Activated CD8-positive, alpha-beta T cell treated with anti-CD3 and anti-CD28 coated beads, Interleukin-2, amount 10 ng/mL, durations not matched to agents 7 days and 5 days (primary cell): ENCODE measurements at regions not wholly inside any gene's neighbourhood (a gene's known extent, or its start where the extent isn't known, plus 50 kb on each side); places are given as distances from the start of the nearest gene placed in this dataset.
"Not testable (repeated sequence)": the region's sequence is repeated elsewhere in the genome, so short reads cannot be mapped to it uniquely, and the experiment has no call there.

Source experiments
- ATAC-seq: fragments of 150-1000 bp; cut with Tn5 transposase; one replicate; pipeline ENCODE4 v1.10.0; 2021; ENCODE audit warnings: moderate library complexity
- CTCF ChIA-PET: fragments of 350-600 bp; sonication (Branson Sonifier 250); formaldehyde crosslinking; loops from one replicate; lab custom pipeline; 2021; ENCODE audit warnings: antibody characterized with exemption; lab: Charles Lee
- POLR2A ChIA-PET: fragments of 350-600 bp; sonication (Branson Sonifier 250); formaldehyde crosslinking; loops from one replicate; lab custom pipeline; 2021; ENCODE audit warnings: antibody characterized with exemption; lab: Charles Lee
- DNase-seq: peaks from one replicate; pipeline ENCODE4 v3.0.0-alpha.2; 2020
- H3K27ac Mint-ChIP-seq: one replicate; pipeline ENCODE4 v1.8.0; 2021; ENCODE audit warnings: mild to moderate bottlenecking, mixed read lengths
- H3K27me3 Mint-ChIP-seq: one replicate; pipeline ENCODE4 v1.8.0; 2021; ENCODE audit warnings: low read depth, mixed read lengths
- H3K36me3 Mint-ChIP-seq: one replicate; pipeline ENCODE4 v1.8.0; 2021; ENCODE audit warnings: low read depth, mixed read lengths
- H3K4me1 Mint-ChIP-seq: one replicate; pipeline ENCODE4 v1.8.0; 2021; ENCODE audit warnings: low read depth, mixed read lengths
- H3K4me3 Mint-ChIP-seq: one replicate; pipeline ENCODE4 v1.8.0; 2021; ENCODE audit warnings: mild to moderate bottlenecking, mixed read lengths
- H3K9me3 Mint-ChIP-seq: one replicate; pipeline ENCODE4 v1.8.0; 2022; ENCODE audit warnings: mixed read lengths; ENCODE audit not compliant: insufficient read depth

DNA sequence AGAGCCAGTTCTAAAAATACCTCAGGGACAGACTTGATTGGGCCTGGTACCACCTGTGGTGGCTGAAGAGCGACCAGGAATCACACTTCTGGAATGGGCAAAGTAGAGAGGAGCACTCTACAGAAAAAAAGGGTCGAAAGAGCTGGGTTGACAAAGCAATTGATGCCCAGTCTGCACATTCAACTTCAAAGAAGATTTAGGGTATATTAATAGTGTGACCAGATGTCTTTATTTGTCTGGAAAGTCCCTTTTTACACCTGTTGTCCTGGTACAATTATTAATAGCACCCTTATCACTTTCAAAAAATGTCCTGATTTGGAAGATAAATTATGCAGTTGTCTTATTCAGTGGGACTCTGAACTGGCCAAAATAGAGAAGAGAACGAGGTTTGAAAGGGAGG is 137.5 kb downstream of the DYRK2 start:
- H3K9me3 Mint-ChIP-seq, result no peaks in the 10 kb centered on the region
- POLR2A ChIA-PET, result no interaction called here
- no peak overlapping the region for H3K4me3 Mint-ChIP-seq
- CTCF ChIA-PET, result no interaction called here
- H3K27ac Mint-ChIP-seq, result no peak overlapping the region
- peaks cover 11% of the 10 kb centered on the region for H3K4me1 Mint-ChIP-seq
- DNase-seq, result no peak
- no peak for ATAC-seq
- H3K36me3 Mint-ChIP-seq, result no peaks in the 10 kb centered on the region
- no peaks in the 10 kb centered on the region for H3K27me3 Mint-ChIP-seq

- peaks cover 9% of the 10 kb centered on the region for H3K4me1 Mint-ChIP-seq
- no peaks in the 10 kb centered on the region for H3K36me3 Mint-ChIP-seq
- no peaks in the 10 kb centered on the region for H3K27me3 Mint-ChIP-seq
- ChIA-PET CTCF (no interaction called here), POLR2A (interaction anchor here (0.5 kb wide), 1 partner anchor 192 kb away, joined by 6 read pairs; no protein-coding TSS in a partner anchor)
- DNase-seq (no peak), ATAC-seq (no peak)
- no peak overlapping the region for H3K4me3 Mint-ChIP-seq
- no peak overlapping the region for H3K27ac Mint-ChIP-seq
- no peaks in the 10 kb centered on the region for H3K9me3 Mint-ChIP-seq
These were observed 139.6 kb downstream of the DYRK2 start for GRCh38 chr12:67788118-67788517.

GRCh38 chr12:67789266-67789665 is 140.7 kb downstream of the DYRK2 start:
- H3K9me3 Mint-ChIP-seq, result no peaks in the 10 kb centered on the region
- ATAC-seq, result no peak
- H3K27ac Mint-ChIP-seq, result no peak overlapping the region
- no peaks in the 10 kb centered on the region for H3K27me3 Mint-ChIP-seq
- peaks cover 2% of the 10 kb centered on the region for H3K4me1 Mint-ChIP-seq
- POLR2A ChIA-PET, result interaction anchor here (0.6 kb wide), 1 partner anchor 425 kb away, joined by 3 read pairs; no protein-coding TSS in a partner anchor
- no peak overlapping the region for H3K4me3 Mint-ChIP-seq
- no peaks in the 10 kb centered on the region for H3K36me3 Mint-ChIP-seq
- no peak for DNase-seq
- CTCF ChIA-PET, result interaction anchor here (1.6 kb wide), 1 partner anchor 10 kb away, joined by 6 read pairs; no protein-coding TSS in a partner anchor

DNA sequence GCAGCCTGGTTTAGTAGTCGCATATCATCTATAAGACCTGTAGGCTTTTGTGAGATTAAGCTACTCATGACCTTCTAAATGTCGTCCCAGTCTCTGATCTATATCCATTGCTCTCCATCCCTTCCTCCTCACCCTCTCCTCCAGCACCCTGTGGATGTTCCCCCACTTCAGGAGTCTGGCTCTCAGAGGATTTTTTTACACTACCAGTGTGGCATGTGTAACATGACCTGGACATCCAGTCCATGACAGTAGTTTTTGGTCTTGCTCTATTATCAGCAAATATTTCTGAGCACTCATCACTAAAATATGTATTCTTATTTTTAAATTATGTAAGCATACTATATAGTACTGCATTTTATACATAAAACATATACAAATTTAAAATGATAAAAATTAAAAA is 142.1 kb downstream of the DYRK2 start:
- CTCF ChIA-PET, result interaction anchor here (1.6 kb wide), 1 partner anchor 9 kb away, joined by 6 read pairs; no protein-coding TSS in a partner anchor
- no peak overlapping the region for H3K4me3 Mint-ChIP-seq
- ATAC-seq (no peak), DNase-seq (no peak)
- POLR2A ChIA-PET, result no interaction called here
- no peaks in the 10 kb centered on the region for H3K36me3 Mint-ChIP-seq
- peaks cover 2% of the 10 kb centered on the region for H3K4me1 Mint-ChIP-seq
- no peaks in the 10 kb centered on the region for H3K9me3 Mint-ChIP-seq
- no peak overlapping the region for H3K27ac Mint-ChIP-seq
- no peaks in the 10 kb centered on the region for H3K27me3 Mint-ChIP-seq

GRCh38 chr12:67791362-67791761 is 142.8 kb downstream of the DYRK2 start:
- ATAC-seq, DNase-seq, H3K27ac Mint-ChIP-seq, H3K27me3 Mint-ChIP-seq, H3K36me3 Mint-ChIP-seq, H3K9me3 Mint-ChIP-seq, CTCF ChIA-PET, POLR2A ChIA-PET, H3K4me3 Mint-ChIP-seq, H3K4me1 Mint-ChIP-seq: not testable (repeated sequence)

- H3K4me1 Mint-ChIP-seq, result no peaks in the 10 kb centered on the region
- H3K36me3 Mint-ChIP-seq, result no peaks in the 10 kb centered on the region
- no peaks in the 10 kb centered on the region for H3K27me3 Mint-ChIP-seq
- no peaks in the 10 kb centered on the region for H3K9me3 Mint-ChIP-seq
- POLR2A ChIA-PET, result no interaction called here
- DNase-seq (no peak), ATAC-seq (no peak)
- H3K4me3 Mint-ChIP-seq, result no peak overlapping the region
- CTCF ChIA-PET, result no interaction called here
- H3K27ac Mint-ChIP-seq, result no peak overlapping the region
These were observed 143.6 kb downstream of the DYRK2 start for GRCh38 chr12:67792185-67792584.

GRCh38 chr12:67794161-67794560 is 145.6 kb downstream of the DYRK2 start:
- H3K36me3 Mint-ChIP-seq, result no peaks in the 10 kb centered on the region
- POLR2A ChIA-PET, result no interaction called here
- H3K4me1 Mint-ChIP-seq, result peaks cover 1% of the 10 kb centered on the region
- no peak for DNase-seq
- no peak overlapping the region for H3K4me3 Mint-ChIP-seq
- H3K27me3 Mint-ChIP-seq, result no peaks in the 10 kb centered on the region
- H3K9me3 Mint-ChIP-seq, result no peaks in the 10 kb centered on the region
- CTCF ChIA-PET, result no interaction called here
- no peak overlapping the region for H3K27ac Mint-ChIP-seq
- no peak for ATAC-seq

- DNase-seq (no peak), ATAC-seq (no peak)
- H3K4me1 Mint-ChIP-seq, result peaks cover 3% of the 10 kb centered on the region
- no peaks in the 10 kb centered on the region for H3K36me3 Mint-ChIP-seq
- H3K4me3 Mint-ChIP-seq, result no peak overlapping the region
- H3K9me3 Mint-ChIP-seq, result no peaks in the 10 kb centered on the region
- CTCF ChIA-PET, result no interaction called here
- POLR2A ChIA-PET, result no interaction called here
- H3K27ac Mint-ChIP-seq, result no peak overlapping the region
- H3K27me3 Mint-ChIP-seq, result no peaks in the 10 kb centered on the region
These were observed 146.7 kb downstream of the DYRK2 start for GRCh38 chr12:67795236-67795635.

- peaks cover 3% of the 10 kb centered on the region for H3K4me1 Mint-ChIP-seq
- H3K36me3 Mint-ChIP-seq, result no peaks in the 10 kb centered on the region
- no peak overlapping the region for H3K4me3 Mint-ChIP-seq
- no peak overlapping the region for H3K27ac Mint-ChIP-seq
- H3K9me3 Mint-ChIP-seq, result no peaks in the 10 kb centered on the region
- DNase-seq (no peak), ATAC-seq (no peak)
- no peaks in the 10 kb centered on the region for H3K27me3 Mint-ChIP-seq
- POLR2A ChIA-PET, result no interaction called here
- CTCF ChIA-PET, result no interaction called here
These were observed 148.7 kb downstream of the DYRK2 start for GRCh38 chr12:67797185-67797741.

- CTCF ChIA-PET, result no interaction called here
- Mint-ChIP-seq H3K36me3 (no peaks in the 10 kb centered on the region), H3K27me3 (no peaks in the 10 kb centered on the region), H3K27ac (no peak overlapping the region), H3K4me3 (no peak overlapping the region), H3K4me1 (peaks cover 3% of the 10 kb centered on the region), H3K9me3 (no peaks in the 10 kb centered on the region)
- ATAC-seq (no peak), DNase-seq (no peak)
- POLR2A ChIA-PET, result no interaction called here
These were observed 149.2 kb downstream of the DYRK2 start for GRCh38 chr12:67797753-67798152.

DNA sequence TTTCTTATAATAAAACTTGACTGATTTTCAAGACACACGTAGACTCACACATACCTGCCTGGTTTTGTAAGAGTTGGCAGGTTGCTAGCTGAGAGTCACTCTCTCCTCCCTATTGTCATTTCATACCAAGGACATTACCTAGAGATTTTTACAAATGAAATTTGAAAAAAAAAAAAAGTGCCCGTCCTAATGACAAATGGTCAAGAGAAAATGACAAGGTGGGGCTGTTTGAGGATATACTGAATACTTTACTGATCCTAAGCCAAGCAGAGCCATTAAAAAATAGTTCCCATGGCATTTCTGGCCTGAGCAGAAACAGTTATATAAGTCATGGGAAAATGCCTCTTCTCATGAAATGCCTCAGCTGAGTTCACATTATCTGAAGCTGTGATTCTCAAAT is 150.2 kb downstream of the DYRK2 start:
- H3K27me3 Mint-ChIP-seq, result no peaks in the 10 kb centered on the region
- peaks cover 3% of the 10 kb centered on the region for H3K4me1 Mint-ChIP-seq
- no peak overlapping the region for H3K27ac Mint-ChIP-seq
- ChIA-PET POLR2A (no interaction called here), CTCF (interaction anchor here (2.7 kb wide), 1 partner anchor 9 kb away, joined by 6 read pairs; no protein-coding TSS in a partner anchor)
- H3K4me3 Mint-ChIP-seq, result no peak overlapping the region
- H3K9me3 Mint-ChIP-seq, result no peaks in the 10 kb centered on the region
- DNase-seq, result no peak
- no peak for ATAC-seq
- no peaks in the 10 kb centered on the region for H3K36me3 Mint-ChIP-seq

DNA sequence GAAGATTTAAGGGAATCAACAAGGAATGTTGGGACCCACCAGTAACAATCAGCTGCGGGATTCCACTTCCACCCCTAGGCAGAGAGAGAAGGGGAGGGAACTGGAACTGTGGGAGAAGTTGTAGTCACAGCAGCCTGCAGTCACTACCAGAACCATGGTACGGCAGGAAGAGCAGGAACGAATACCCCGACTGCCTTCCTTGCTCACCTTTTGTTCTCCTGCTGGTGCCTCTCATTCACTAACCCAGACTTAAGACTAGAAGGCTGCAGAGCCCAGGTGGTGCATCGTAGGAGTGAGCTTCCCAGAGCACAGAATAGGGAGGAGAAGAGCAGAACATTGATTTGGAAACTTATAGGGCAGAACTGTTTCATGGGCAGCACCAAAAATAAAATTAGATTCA is 154.2 kb downstream of the DYRK2 start:
- ChIA-PET CTCF (no interaction called here), POLR2A (no interaction called here)
- no peaks in the 10 kb centered on the region for H3K27me3 Mint-ChIP-seq
- H3K9me3 Mint-ChIP-seq, result no peaks in the 10 kb centered on the region
- no peak overlapping the region for H3K4me3 Mint-ChIP-seq
- ATAC-seq (no peak), DNase-seq (no peak)
- peaks cover 3% of the 10 kb centered on the region for H3K4me1 Mint-ChIP-seq
- no peak overlapping the region for H3K27ac Mint-ChIP-seq
- no peaks in the 10 kb centered on the region for H3K36me3 Mint-ChIP-seq
